IMR-90 (cell line): ENCODE measurements at regions not wholly inside any gene's neighbourhood (a gene's known extent, or its start where the extent isn't known, plus 50 kb on each side); places are given as distances from the start of the nearest gene placed in this dataset.

Experiments used
- ATAC-seq: fragments of 200-7000 bp; cut with Tn5 transposase; 2 replicates; pipeline ENCODE4 v1.9.1; 2020; ENCODE audit warnings: low read depth, mild to moderate bottlenecking, moderate library complexity
- BruUV-seq: library from RNA; stranded (reverse); fragments of 400-500 nt; replicated peaks from 2 replicates; lab custom pipeline; 2021; lab: Mats Ljungman, UMichigan
- CTCF ChIA-PET: fragments of 300-600 bp; formaldehyde crosslinking; extraction: SDS; loops from one replicate; lab custom pipeline; 2021; ENCODE audit warnings: antibody characterized with exemption; lab: Yijun Ruan, JAX
- POLR2A ChIA-PET: fragments of 300-600 bp; sonication (Branson Sonifier 250); formaldehyde crosslinking; loops from one replicate; lab custom pipeline; 2022; ENCODE audit warnings: antibody characterized with exemption; ENCODE audit not compliant: unreplicated experiment; lab: Charles Lee
- DNase-seq: peaks from one replicate; pipeline ENCODE4 v3.0.0; 2013
- H2AFZ ChIP-seq: replicated peaks from 2 replicates; pipeline ENCODE3; 2013; ENCODE audit warnings: low read length, mild to moderate bottlenecking; ENCODE audit not compliant: poor library complexity
- H2AK5ac ChIP-seq: 2 replicates; pipeline ENCODE4 v1.6.1; 2013; ENCODE audit warnings: low read depth, low read length, inconsistent platforms
- H2AK9ac ChIP-seq: replicated peaks from 2 replicates; pipeline ENCODE3; 2013; ENCODE audit warnings: mild to moderate bottlenecking, low read depth, low read length, moderate library complexity; ENCODE audit not compliant: poor library complexity
- H2BK120ac ChIP-seq: 2 replicates; pipeline ENCODE4 v1.6.1; 2013; ENCODE audit warnings: low read depth, low read length, inconsistent platforms
- H2BK15ac ChIP-seq: 3 replicates; pipeline ENCODE4 v1.6.1; 2013; ENCODE audit warnings: low read depth, low read length, inconsistent platforms
- H2BK20ac ChIP-seq: 2 replicates; pipeline ENCODE4 v1.6.1; 2013; ENCODE audit warnings: low read depth, mild to moderate bottlenecking, inconsistent platforms, low read length, moderate library complexity
- H2BK5ac ChIP-seq: 2 replicates; pipeline ENCODE4 v1.6.1; 2013; ENCODE audit warnings: mild to moderate bottlenecking, low read depth, low read length, inconsistent platforms; ENCODE audit not compliant: poor library complexity, severe bottlenecking
- H3K14ac ChIP-seq: replicated peaks from 2 replicates; pipeline ENCODE4 v1.6.1; 2013; ENCODE audit warnings: low read depth, low read length, inconsistent platforms
- H3K18ac ChIP-seq: 2 replicates; pipeline ENCODE4 v1.6.1; 2013; ENCODE audit warnings: low read depth, low read length, control low read depth
- H3K23ac ChIP-seq: 2 replicates; pipeline ENCODE4 v1.6.1; 2013; ENCODE audit warnings: low read depth, low read length, inconsistent platforms
- H3K27ac ChIP-seq: 2 replicates; pipeline ENCODE4 v1.5.1; 2013; ENCODE audit warnings: mild to moderate bottlenecking, control low read depth, low read length; ENCODE audit not compliant: insufficient read depth
- H3K27me3 ChIP-seq: 2 replicates; pipeline ENCODE4 v1.6.1; 2013; ENCODE audit warnings: low read length; ENCODE audit not compliant: control insufficient read depth, insufficient read depth
- H3K36me3 ChIP-seq: 2 replicates; pipeline ENCODE4 v1.6.1; 2013; ENCODE audit warnings: low read length, mixed read lengths; ENCODE audit not compliant: control insufficient read depth, insufficient read depth
- H3K4ac ChIP-seq: 2 replicates; pipeline ENCODE4 v1.6.1; 2013; ENCODE audit warnings: low read depth, low read length, inconsistent platforms
- H3K4me1 ChIP-seq: 2 replicates; pipeline ENCODE4 v1.6.1; 2013; ENCODE audit warnings: low read length, mixed read lengths; ENCODE audit not compliant: control insufficient read depth, insufficient read depth
- H3K4me2 ChIP-seq: 2 replicates; pipeline ENCODE4 v1.6.1; 2013; ENCODE audit warnings: low read depth, mild to moderate bottlenecking, control low read depth, low read length, moderate library complexity
- H3K4me3 ChIP-seq: 2 replicates; pipeline ENCODE4 v1.5.1; 2013; ENCODE audit warnings: low read depth, mild to moderate bottlenecking, control low read depth, low read length, moderate library complexity; ENCODE audit not compliant: insufficient read depth
- H3K56ac ChIP-seq: 2 replicates; pipeline ENCODE4 v1.6.1; 2013; ENCODE audit warnings: low read length, inconsistent platforms; ENCODE audit not compliant: insufficient read depth; ENCODE audit errors: extremely low read depth
- H3K79me1 ChIP-seq, 2 experiments: 2 replicates each; pipeline ENCODE4 v1.6.1; 2013; ENCODE audit warnings: low read length in 2 of 2, inconsistent platforms in 1 of 2, low read depth in 1 of 2
- H3K9ac ChIP-seq: 2 replicates; pipeline ENCODE4 v1.6.1; 2013; ENCODE audit warnings: low read depth, low read length, control low read depth
- H3K9me1 ChIP-seq: 2 replicates; pipeline ENCODE4 v1.6.1; 2013; ENCODE audit warnings: low read length, inconsistent platforms; ENCODE audit not compliant: insufficient read depth
- H3K9me3 ChIP-seq: 2 replicates; pipeline ENCODE4 v1.6.1; 2013; ENCODE audit warnings: low read length; ENCODE audit not compliant: control insufficient read depth, insufficient read depth
- H4K20me1 ChIP-seq: 2 replicates; pipeline ENCODE4 v1.6.1; 2013; ENCODE audit warnings: low read length, inconsistent platforms; ENCODE audit not compliant: insufficient read depth
- H4K5ac ChIP-seq: 2 replicates; pipeline ENCODE4 v1.6.1; 2013; ENCODE audit warnings: mild to moderate bottlenecking, low read depth, low read length, control low read depth
- H4K8ac ChIP-seq, 2 experiments: 2 replicates each; pipeline ENCODE4 v1.6.1; 2013; ENCODE audit warnings: low read depth in 2 of 2, low read length in 2 of 2, control low read depth in 1 of 2, inconsistent platforms in 1 of 2
- H4K91ac ChIP-seq: 2 replicates; pipeline ENCODE4 v1.6.1; 2013; ENCODE audit warnings: low read depth, low read length, inconsistent platforms; ENCODE audit not compliant: insufficient read depth
- CEBPB ChIP-seq: IDR thresholded peaks from 2 replicates; pipeline ENCODE4 v1.6.1; 2012; ENCODE audit warnings: low read depth, low read length, improper control_type of control experiment
- CTCF ChIP-seq: conservative IDR thresholded peaks from 2 replicates; pipeline ENCODE4 v1.5.1; 2012; ENCODE audit warnings: mild to moderate bottlenecking, low read depth, low read length, improper control_type of control experiment
- ELK1 ChIP-seq: fragments of 150-350 bp; IDR thresholded peaks from 2 replicates; pipeline ENCODE4 v1.6.1; 2016; ENCODE audit warnings: low read depth, mild to moderate bottlenecking, low read length, moderate library complexity, borderline replicate concordance
- MAFK ChIP-seq: IDR thresholded peaks from 2 replicates; pipeline ENCODE4 v1.6.1; 2012; ENCODE audit warnings: low read depth, low read length, improper control_type of control experiment
- MAZ ChIP-seq: IDR thresholded peaks from 2 replicates; pipeline ENCODE4 v1.6.1; 2012; ENCODE audit warnings: low read depth, mild to moderate bottlenecking, low read length, improper control_type of control experiment, moderate library complexity, borderline replicate concordance
- NFE2L2 ChIP-seq: fragments of 150-350 bp; IDR thresholded peaks from 2 replicates; pipeline ENCODE4 v1.6.1; 2016; ENCODE audit warnings: low read depth, mild to moderate bottlenecking, low read length
- POLR2A ChIP-seq: IDR thresholded peaks from 2 replicates; pipeline ENCODE4 v1.6.1; 2012; ENCODE audit warnings: mild to moderate bottlenecking, low read depth, low read length
- RCOR1 ChIP-seq: IDR thresholded peaks from 2 replicates; pipeline ENCODE4 v1.6.1; 2012; ENCODE audit warnings: mild to moderate bottlenecking, low read length, improper control_type of control experiment; ENCODE audit not compliant: insufficient replicate concordance
- RFX5 ChIP-seq: IDR thresholded peaks from 2 replicates; pipeline ENCODE4 v1.8.0; 2012; ENCODE audit warnings: low read depth, mild to moderate bottlenecking, low read length, moderate library complexity
- SMC3 ChIP-seq: fragments of 150-350 bp; IDR thresholded peaks from 2 replicates; pipeline ENCODE4 v1.6.1; 2016; ENCODE audit warnings: low read depth, mild to moderate bottlenecking, antibody characterized with exemption, low read length, moderate library complexity
- USF2 ChIP-seq: fragments of 150-350 bp; IDR thresholded peaks from 2 replicates; pipeline ENCODE4 v1.6.1; 2017; ENCODE audit warnings: mild to moderate bottlenecking, antibody characterized with exemption, low read length, low read depth
- WGBS, 2 experiments: methylation state at CpG; one replicate each; pipeline versions ENCODE4 v1.1.5 to v1.1.7; 2013; ENCODE audit warnings: missing lambda C conversion rate in 2 of 2; ENCODE audit not compliant: insufficient read length in 1 of 2; ENCODE audit errors: extremely low coverage in 2 of 2; 5-methylcytosine and 5-hydroxymethylcytosine counted together
- dilution Hi-C: fragments of 300-500 bp; cut with HindIII; formaldehyde crosslinking; loops from one replicate; pipeline ENCODE4 v1.14.3; 2018; ENCODE audit warnings: low sequenced_read_pairs; ENCODE audit not compliant: unreplicated experiment
- in situ Hi-C: fragments of 300-500 bp; cut with MboI; formaldehyde crosslinking; loops from 3 replicates; pipeline ENCODE4 v1.14.3; 2019; ENCODE audit warnings: low sequenced_read_pairs, inconsistent platforms, mixed read lengths
- intact Hi-C: fragments of 100-400 bp; cut with micrococcal nuclease; formaldehyde crosslinking; loops from 2 replicates; pipeline ENCODE4 v1.10.0; 2022

- Histone ChIP-seq H2BK120ac (no peak overlapping the region), H2AK5ac (no peak overlapping the region), H3K4me3 (no peak overlapping the region), H3K9ac (no peak overlapping the region), H3K56ac (no peak overlapping the region), H3K18ac (no peak overlapping the region), H2AK9ac (no peak overlapping the region), H2BK5ac (no peak overlapping the region), H3K9me1 (no peaks in the 10 kb centered on the region), H3K79me1 (no peaks in the 10 kb centered on the region), H2AFZ (no peak overlapping the region), H4K5ac (no peak overlapping the region), H2BK15ac (no peak overlapping the region), H3K4me2 (no peak overlapping the region), H3K27ac (no peak overlapping the region), H4K8ac (no peak overlapping the region), H2BK20ac (no peak overlapping the region), H3K36me3 (no peaks in the 10 kb centered on the region), H4K91ac (no peak overlapping the region), H3K23ac (no peak overlapping the region), H3K27me3 (no peaks in the 10 kb centered on the region), H3K4me1 (no peaks in the 10 kb centered on the region), H3K4ac (no peak overlapping the region), H3K14ac (no peak overlapping the region), H4K20me1 (no peaks in the 10 kb centered on the region), H3K9me3 (peaks cover 7% of the 10 kb centered on the region)
- TF ChIP-seq MAFK (no peak), RCOR1 (no peak), NFE2L2 (no peak), POLR2A (no peak), CTCF (no peak), ELK1 (no peak), RFX5 (no peak), SMC3 (no peak), USF2 (no peak), MAZ (no peak), CEBPB (no peak)
- no TSS peak for BruUV-seq
- CTCF ChIA-PET: interaction anchor here (0.7 kb wide), 1 partner anchor 11 kb away, joined by 3 read pairs; no protein-coding TSS in a partner anchor
- WGBS, 2 experiments: no CpG with 5 or more reads among the region's 3 CpGs
- POLR2A ChIA-PET: no interaction called here
- in situ Hi-C loops: no loop called here
- ATAC-seq: no peak
- dilution Hi-C loops: no loop called here
- DNase-seq: no peak
- intact Hi-C loops: no loop called here
Measured at GRCh38 chr3:191797271-191797670, 336.3 kb downstream of the PYDC2 start.
